Natural killer cell treated with Interleukin-12 subunit alpha and Interleukin-12 subunit beta and Interleukin-15 and Interleukin-18, amount 100 ng/mL, for 72 hours (primary cell): ENCODE measurements at regions not wholly inside any gene's neighbourhood (a gene's known extent, or its start where the extent isn't known, plus 50 kb on each side); places are given as distances from the start of the nearest gene placed in this dataset.
"Not testable (repeated sequence)": the region's sequence is repeated elsewhere in the genome, so short reads cannot be mapped to it uniquely, and the experiment has no call there.

Experiments
- ATAC-seq, 2 donors: fragments of 150-1000 bp; cut with Tn5 transposase in 1 of 2; sonication (Bioruptor Pico), chemical (Tn5 transposase) in 1 of 2; 2 replicates each; pipeline ENCODE4 v1.10.0; 2021
- DNase-seq: peaks from one replicate; pipeline ENCODE4 v3.0.0; 2022; ENCODE audit warnings: low spot score
- H3K27ac Mint-ChIP-seq, 2 donors: 1 replicate in 1 of 2; 2 replicates in 1 of 2; pipeline ENCODE4 v1.8.0; 2022; ENCODE audit warnings: mixed read lengths in 2 of 2, mild to moderate bottlenecking in 1 of 2, moderate library complexity in 1 of 2
- H3K27me3 Mint-ChIP-seq, 2 donors: 1 replicate in 1 of 2; 2 replicates in 1 of 2; pipeline ENCODE4 v1.8.0; 2022; ENCODE audit warnings: mixed read lengths in 2 of 2
- H3K36me3 Mint-ChIP-seq: one replicate; pipeline ENCODE4 v1.8.0; 2022; ENCODE audit warnings: mixed read lengths
- H3K4me1 Mint-ChIP-seq, 2 donors: 1 replicate in 1 of 2; 2 replicates in 1 of 2; pipeline ENCODE4 v1.8.0; 2022; ENCODE audit warnings: low read depth in 2 of 2, mixed read lengths in 2 of 2, mild to moderate bottlenecking in 1 of 2
- H3K4me3 Mint-ChIP-seq: one replicate; pipeline ENCODE4 v1.8.0; 2022; ENCODE audit warnings: mixed read lengths
- H3K9me3 Mint-ChIP-seq: 2 replicates; pipeline ENCODE4 v1.8.0; 2022; ENCODE audit warnings: mixed read lengths

GRCh38 chr14:94827711-94828447 lies 58.0 kb upstream of the GSC start:
- H3K9me3 Mint-ChIP-seq, result no peaks in the 10 kb centered on the region
- ATAC-seq, result no peak
- DNase-seq, result no peak
- no peaks in the 10 kb centered on the region for H3K4me1 Mint-ChIP-seq
- H3K27ac Mint-ChIP-seq, result no peak overlapping the region
- H3K36me3 Mint-ChIP-seq, result no peaks in the 10 kb centered on the region
- peaks cover 10 to 24% of the 10 kb centered on the region in 2 donors for H3K27me3 Mint-ChIP-seq
- no peak overlapping the region for H3K4me3 Mint-ChIP-seq

DNA sequence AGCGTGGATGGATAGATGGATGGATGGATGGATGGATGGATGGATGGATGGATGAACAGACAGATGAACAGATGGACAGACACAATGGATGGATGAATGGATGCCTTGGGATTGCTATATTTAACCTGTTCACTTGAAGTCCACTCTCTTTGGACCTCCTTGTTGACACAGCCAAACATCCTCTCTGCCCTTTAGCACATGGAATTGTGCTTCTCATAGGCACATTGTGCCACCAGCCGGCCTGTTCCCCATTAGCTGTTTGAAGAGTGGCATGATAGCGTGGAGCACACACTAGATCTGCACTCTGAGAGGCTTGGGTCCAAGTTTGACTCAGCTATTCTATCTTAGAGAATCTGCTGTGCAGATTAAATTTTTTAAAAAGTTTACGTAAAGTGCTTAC lies 56.9 kb upstream of the GSC start:
- Mint-ChIP-seq H3K9me3 (no peaks in the 10 kb centered on the region), H3K27ac (no peak overlapping the region), H3K4me1 (no peaks in the 10 kb centered on the region), H3K36me3 (no peaks in the 10 kb centered on the region), H3K27me3 (peaks cover 10 to 24% of the 10 kb centered on the region in 2 donors), H3K4me3 (no peak overlapping the region)
- ATAC-seq (no peak), DNase-seq (no peak)

GRCh38 chr14:94823556-94824341 lies 53.8 kb upstream of the GSC start:
- Mint-ChIP-seq H3K36me3 (no peaks in the 10 kb centered on the region), H3K4me3 (no peak overlapping the region), H3K4me1 (no peaks in the 10 kb centered on the region), H3K27ac (no peak overlapping the region), H3K9me3 (no peaks in the 10 kb centered on the region), H3K27me3 (peaks cover 10 to 24% of the 10 kb centered on the region in 2 donors)
- ATAC-seq (no peak), DNase-seq (no peak)

- ATAC-seq (no peak), DNase-seq (no peak)
- no peaks in the 10 kb centered on the region for H3K36me3 Mint-ChIP-seq
- H3K9me3 Mint-ChIP-seq, result no peaks in the 10 kb centered on the region
- H3K4me3 Mint-ChIP-seq, result no peak overlapping the region
- H3K4me1 Mint-ChIP-seq, result no peaks in the 10 kb centered on the region
- H3K27me3 Mint-ChIP-seq, result peaks cover 10 to 24% of the 10 kb centered on the region in 2 donors
- no peak overlapping the region for H3K27ac Mint-ChIP-seq
These were observed 51.8 kb upstream of the GSC start for GRCh38 chr14:94821705-94822104.

GRCh38 chr14:94820932-94821331 lies 51.0 kb upstream of the GSC start:
- not testable (repeated sequence) for H3K9me3 Mint-ChIP-seq

More at GRCh38 chr14:94820932-94821331, 51.0 kb upstream of the GSC start:
- not testable (repeated sequence) for DNase-seq, H3K4me3 Mint-ChIP-seq, H3K4me1 Mint-ChIP-seq, ATAC-seq, H3K27ac Mint-ChIP-seq, H3K36me3 Mint-ChIP-seq
- H3K27me3 Mint-ChIP-seq, result peaks cover 8 to 16% of the 10 kb centered on the region in 2 donors
